Activated CD8-positive, alpha-beta memory T cell treated with anti-CD3 and anti-CD28 coated beads, Interleukin-2, amount 50 U/mL, for 1 hour (primary cell): ENCODE measurements at regions not wholly inside any gene's neighbourhood (a gene's known extent, or its start where the extent isn't known, plus 50 kb on each side); places are given as distances from the start of the nearest gene placed in this dataset.

Source experiments
- DNase-seq: peaks from one replicate; pipeline ENCODE4 v3.0.0-alpha.2; 2020; ENCODE audit errors: extremely low read depth

- no peak for DNase-seq
Measured at GRCh38 chr13:84973661-84974060, 825.6 kb downstream of the SLITRK6 start.

- no peak for DNase-seq
Measured at GRCh38 chr13:84972907-84973306, 826.3 kb downstream of the SLITRK6 start.

- DNase-seq, result no peak
Measured at GRCh38 chr13:84962849-84963248, 836.4 kb downstream of the SLITRK6 start.

GRCh38 chr13:84962141-84962750, 837.0 kb downstream of the SLITRK6 start:
- DNase-seq, result no peak

GRCh38 chr13:84961023-84961422, 838.2 kb downstream of the SLITRK6 start:
- DNase-seq, result no peak

- DNase-seq, result no peak
Measured at GRCh38 chr13:84959818-84960217, 839.4 kb downstream of the SLITRK6 start.

- DNase-seq, result no peak
Measured at GRCh38 chr13:84954636-84955035, 844.6 kb downstream of the SLITRK6 start.

- no peak for DNase-seq
Measured at GRCh38 chr13:84951128-84951527, 848.1 kb downstream of the SLITRK6 start.

- DNase-seq, result no peak
Measured at GRCh38 chr13:84946192-84946591, 853.0 kb downstream of the SLITRK6 start.

GRCh38 chr13:84940798-84941197, 858.4 kb downstream of the SLITRK6 start:
- DNase-seq, result no peak

GRCh38 chr13:84940167-84940566, 859.1 kb downstream of the SLITRK6 start:
- DNase-seq, result no peak

- no peak for DNase-seq
Measured at GRCh38 chr13:84934911-84935310, 864.3 kb downstream of the SLITRK6 start.

GRCh38 chr13:84933797-84934196, 865.4 kb downstream of the SLITRK6 start:
- DNase-seq, result no peak

GRCh38 chr13:84931264-84931663, 868.0 kb downstream of the SLITRK6 start:
- DNase-seq, result no peak

- DNase-seq, result no peak
Measured at GRCh38 chr13:84927442-84928169, 871.6 kb downstream of the SLITRK6 start.

- no peak for DNase-seq
Measured at GRCh38 chr13:84925443-84925842, 873.8 kb downstream of the SLITRK6 start.

GRCh38 chr13:84923831-84924230, 875.4 kb downstream of the SLITRK6 start:
- no peak for DNase-seq

- DNase-seq, result no peak
Measured at GRCh38 chr13:84917252-84917878, 881.9 kb downstream of the SLITRK6 start.

- no peak for DNase-seq
Measured at GRCh38 chr13:84912720-84913119, 886.5 kb downstream of the SLITRK6 start.

GRCh38 chr13:84910423-84910822, 888.8 kb downstream of the SLITRK6 start:
- DNase-seq, result no peak

GRCh38 chr13:84903391-84903790, 895.8 kb downstream of the SLITRK6 start:
- DNase-seq, result no peak

GRCh38 chr13:84902243-84902642, 897.0 kb downstream of the SLITRK6 start:
- no peak for DNase-seq

- DNase-seq, result no peak
Measured at GRCh38 chr13:84896128-84896527, 903.1 kb downstream of the SLITRK6 start.
